ENCODE measurements at regions not wholly inside any gene's neighbourhood (a gene's known extent, or its start where the extent isn't known, plus 50 kb on each side); places are given as distances from the start of the nearest gene placed in this dataset.

DNA sequence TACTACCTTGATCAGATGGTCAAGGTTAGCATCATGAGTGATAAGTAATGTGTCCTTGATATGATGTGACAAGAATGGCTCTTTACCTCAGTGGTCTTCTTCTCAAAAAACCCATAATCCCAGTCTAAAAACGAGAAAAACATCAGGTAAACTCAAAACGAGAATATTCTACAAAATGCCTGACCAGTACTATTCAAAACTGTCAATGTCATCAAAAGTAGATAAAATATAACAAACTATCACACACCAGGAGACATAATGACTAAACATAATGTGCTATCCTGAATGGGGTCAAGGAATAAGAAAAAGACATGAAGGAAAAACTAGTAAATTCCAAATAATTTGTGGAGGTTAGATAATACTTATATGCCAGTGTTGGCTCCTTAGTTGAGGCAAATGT lies 85.2 kb upstream of the PDHA2 start:
- H3K27me3 ChIP-seq (ENCODE audit: insufficient read depth, poor library complexity, severe bottlenecking) = no peaks in the 10 kb centered on the region
- no peak for DNase-seq (ENCODE audit: low read depth in 1 of 2, low spot score in 1 of 2)
- TF ChIP-seq SPI1 (IDR thresholded peaks at IDR 0.05; ENCODE audit: borderline replicate concordance, low read depth) = no peak
- TF ChIP-seq CTCF (IDR thresholded peaks at IDR 0.05; ENCODE audit: insufficient read depth, low read length) = no peak
- no peak for TF ChIP-seq POLR2AphosphoS5 (IDR thresholded peaks at IDR 0.05; ENCODE audit: low read depth)
- TF ChIP-seq, protein P1, sequence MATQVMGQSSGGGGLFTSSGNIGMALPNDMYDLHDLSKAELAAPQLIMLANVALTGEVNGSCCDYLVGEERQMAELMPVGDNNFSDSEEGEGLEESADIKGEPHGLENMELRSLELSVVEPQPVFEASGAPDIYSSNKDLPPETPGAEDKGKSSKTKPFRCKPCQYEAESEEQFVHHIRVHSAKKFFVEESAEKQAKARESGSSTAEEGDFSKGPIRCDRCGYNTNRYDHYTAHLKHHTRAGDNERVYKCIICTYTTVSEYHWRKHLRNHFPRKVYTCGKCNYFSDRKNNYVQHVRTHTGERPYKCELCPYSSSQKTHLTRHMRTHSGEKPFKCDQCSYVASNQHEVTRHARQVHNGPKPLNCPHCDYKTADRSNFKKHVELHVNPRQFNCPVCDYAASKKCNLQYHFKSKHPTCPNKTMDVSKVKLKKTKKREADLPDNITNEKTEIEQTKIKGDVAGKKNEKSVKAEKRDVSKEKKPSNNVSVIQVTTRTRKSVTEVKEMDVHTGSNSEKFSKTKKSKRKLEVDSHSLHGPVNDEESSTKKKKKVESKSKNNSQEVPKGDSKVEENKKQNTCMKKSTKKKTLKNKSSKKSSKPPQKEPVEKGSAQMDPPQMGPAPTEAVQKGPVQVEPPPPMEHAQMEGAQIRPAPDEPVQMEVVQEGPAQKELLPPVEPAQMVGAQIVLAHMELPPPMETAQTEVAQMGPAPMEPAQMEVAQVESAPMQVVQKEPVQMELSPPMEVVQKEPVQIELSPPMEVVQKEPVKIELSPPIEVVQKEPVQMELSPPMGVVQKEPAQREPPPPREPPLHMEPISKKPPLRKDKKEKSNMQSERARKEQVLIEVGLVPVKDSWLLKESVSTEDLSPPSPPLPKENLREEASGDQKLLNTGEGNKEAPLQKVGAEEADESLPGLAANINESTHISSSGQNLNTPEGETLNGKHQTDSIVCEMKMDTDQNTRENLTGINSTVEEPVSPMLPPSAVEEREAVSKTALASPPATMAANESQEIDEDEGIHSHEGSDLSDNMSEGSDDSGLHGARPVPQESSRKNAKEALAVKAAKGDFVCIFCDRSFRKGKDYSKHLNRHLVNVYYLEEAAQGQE (IDR thresholded peaks at IDR 0.05; ENCODE audit: insufficient replicate concordance, low read depth) = no peak
- no peak for TF ChIP-seq GABPA (IDR thresholded peaks at IDR 0.05; ENCODE audit: low read depth)
- H3K27ac ChIP-seq (replicated peaks) = no peak overlapping the region
- no peak overlapping the region for H3K4me3 ChIP-seq (replicated peaks; ENCODE audit: insufficient read depth, low read length)

DNA sequence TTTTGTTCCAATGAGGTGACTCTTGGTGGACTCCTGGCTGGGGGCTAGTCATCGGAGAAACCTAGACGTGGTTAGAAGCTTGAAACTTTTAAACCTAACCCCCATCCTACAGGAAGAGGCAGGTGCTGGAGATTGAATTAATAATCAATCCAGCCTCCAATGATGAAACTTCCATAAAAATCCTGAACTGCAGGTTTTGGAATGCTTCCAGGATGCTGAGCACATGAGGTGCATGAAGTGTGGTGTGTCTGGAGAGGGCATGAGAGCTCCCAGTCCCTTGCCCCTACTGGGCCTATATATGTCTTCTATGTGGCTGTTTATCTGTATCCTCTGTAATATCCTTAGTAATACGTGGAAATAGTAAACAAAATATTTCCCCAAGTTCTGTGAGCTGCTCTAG lies 90.7 kb upstream of the PDHA2 start:
- Histone ChIP-seq H3K27me3 (ENCODE audit: insufficient read depth, poor library complexity, severe bottlenecking) (no peaks in the 10 kb centered on the region), H3K27ac (replicated peaks) (no peak overlapping the region), H3K4me3 (replicated peaks; ENCODE audit: insufficient read depth, low read length) (no peak overlapping the region)
- no peak for DNase-seq (ENCODE audit: low read depth in 1 of 2, low spot score in 1 of 2)
- TF ChIP-seq GABPA (IDR thresholded peaks at IDR 0.05; ENCODE audit: low read depth) (no peak), SPI1 (IDR thresholded peaks at IDR 0.05; ENCODE audit: borderline replicate concordance, low read depth) (no peak), POLR2AphosphoS5 (IDR thresholded peaks at IDR 0.05; ENCODE audit: low read depth) (no peak), CTCF (IDR thresholded peaks at IDR 0.05; ENCODE audit: insufficient read depth, low read length) (no peak)
- TF ChIP-seq, protein P1 (IDR thresholded peaks at IDR 0.05; ENCODE audit: insufficient replicate concordance, low read depth) = no peak

DNA sequence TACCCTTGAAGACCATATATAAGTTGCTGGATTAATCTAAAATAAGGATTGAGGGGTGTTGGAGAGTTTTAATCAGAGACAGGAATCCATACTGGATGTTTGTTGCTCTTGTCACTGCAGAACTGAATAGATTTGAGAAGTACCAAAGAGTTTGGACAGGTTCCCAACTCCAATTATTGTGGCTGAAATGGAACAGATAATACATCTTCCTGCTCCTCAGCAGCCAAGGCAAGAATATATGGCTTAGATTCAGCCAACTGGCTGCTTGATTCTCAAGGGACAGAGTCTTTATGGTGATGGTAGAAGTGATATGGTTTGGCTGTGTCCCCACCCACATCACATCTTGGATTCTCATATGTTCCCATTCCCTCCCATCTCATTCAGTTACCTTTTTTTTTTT lies 97.0 kb upstream of the PDHA2 start:
- Histone ChIP-seq H3K27ac (replicated peaks) (no peak overlapping the region), H3K4me3 (replicated peaks; ENCODE audit: insufficient read depth, low read length) (no peak overlapping the region), H3K27me3 (ENCODE audit: insufficient read depth, poor library complexity, severe bottlenecking) (no peaks in the 10 kb centered on the region)
- DNase-seq (ENCODE audit: low read depth in 1 of 2, low spot score in 1 of 2) = no peak
- TF ChIP-seq SPI1 (IDR thresholded peaks at IDR 0.05; ENCODE audit: borderline replicate concordance, low read depth) = no peak
- TF ChIP-seq, protein P1 (IDR thresholded peaks at IDR 0.05; ENCODE audit: insufficient replicate concordance, low read depth) = no peak
- no peak for TF ChIP-seq GABPA (IDR thresholded peaks at IDR 0.05; ENCODE audit: low read depth)
- no peak for TF ChIP-seq CTCF (IDR thresholded peaks at IDR 0.05; ENCODE audit: insufficient read depth, low read length)
- TF ChIP-seq POLR2AphosphoS5 (IDR thresholded peaks at IDR 0.05; ENCODE audit: low read depth) = no peak

All from HL-60 (cell line).